H1 (cell line): ENCODE measurements at regions not wholly inside any gene's neighbourhood (a gene's known extent, or its start where the extent isn't known, plus 50 kb on each side); places are given as distances from the start of the nearest gene placed in this dataset.

ENCODE experiments used
- EP300 ChIP-seq, 2 experiments: IDR thresholded peaks; 1 replicate in 1 of 2; 2 replicates in 1 of 2; pipeline ENCODE4 v1.6.1; 2011 to 2012; ENCODE audit warnings: low read depth in 2 of 2, low read length in 2 of 2, mild to moderate bottlenecking in 2 of 2, borderline replicate concordance in 1 of 2, inconsistent platforms in 1 of 2, moderate library complexity in 1 of 2
- GTF2F1 ChIP-seq: IDR thresholded peaks from 2 replicates; pipeline ENCODE4 v1.6.1; 2012; ENCODE audit warnings: low read depth, low read length, improper control_type of control experiment, borderline replicate concordance
- KDM4A ChIP-seq: IDR thresholded peaks from one replicate; pipeline ENCODE4 v1.7.1; 2012; ENCODE audit warnings: low read depth, mild to moderate bottlenecking, moderate library complexity, low read length, inconsistent platforms; ENCODE audit not compliant: severe bottlenecking

DNA sequence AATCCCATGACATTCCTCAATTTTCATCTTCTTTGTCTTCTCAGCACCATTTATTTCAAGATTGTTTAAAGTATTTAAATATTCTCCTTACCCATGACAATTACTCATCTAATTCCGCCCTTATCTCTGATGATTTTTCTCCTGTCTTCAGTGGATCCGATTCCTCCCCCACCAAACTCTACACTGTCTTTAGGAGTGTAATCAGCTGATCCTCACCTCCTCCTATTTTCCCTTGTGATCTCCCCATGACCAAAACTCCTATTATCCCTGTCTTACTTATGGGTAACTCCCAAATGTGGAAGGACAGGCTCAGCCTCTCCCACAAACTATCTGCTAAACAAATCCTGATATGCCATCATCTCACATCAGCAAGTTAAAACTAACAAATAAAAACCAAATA, 335.3 kb upstream of the RUNX1 start (continued):
- no peak for TF ChIP-seq EP300 (IDR thresholded peaks at IDR 0.05; ENCODE audit: borderline replicate concordance in 1 of 2, low read depth in 2 of 2, low read length in 2 of 2)
- TF ChIP-seq KDM4A: no peak
- no peak for TF ChIP-seq GTF2F1
